ENCODE measurements at regions not wholly inside any gene's neighbourhood (a gene's known extent, or its start where the extent isn't known, plus 50 kb on each side); places are given as distances from the start of the nearest gene placed in this dataset.

- H3K4ac ChIP-seq (ENCODE audit: low read depth in 1 of 2, low read length in 2 of 2), result no peak overlapping the region
- H2BK15ac ChIP-seq (ENCODE audit: low read depth, poor library complexity, severe bottlenecking), result no peak overlapping the region
- H3K4me1 ChIP-seq (ENCODE audit: control insufficient read depth, insufficient read depth, low read depth, low read length), result no peaks in the 10 kb centered on the region
- H3K4me2 ChIP-seq (ENCODE audit: low read length, poor library complexity, severe bottlenecking), result no peak overlapping the region
- H3K79me1 ChIP-seq (replicated peaks; ENCODE audit: low read length, poor library complexity, severe bottlenecking), result no peaks in the 10 kb centered on the region
- no peak for DNase-seq
- H4K91ac ChIP-seq (ENCODE audit: low read length), result no peak overlapping the region
- no peak overlapping the region for H3K18ac ChIP-seq (ENCODE audit: low read depth in 1 of 2, low read length in 2 of 2)
- H3K23ac ChIP-seq (ENCODE audit: low read length in 2 of 2), result no peak overlapping the region
- H3K4me3 ChIP-seq (ENCODE audit: insufficient read depth in 1 of 2, low read depth in 1 of 2, low read length in 2 of 2), result no peak overlapping the region
- no peak overlapping the region for H2BK5ac ChIP-seq (ENCODE audit: low read depth, low read length, poor library complexity, severe bottlenecking)
- no peak overlapping the region for H3K14ac ChIP-seq (ENCODE audit: low read length in 2 of 2)
- no peak overlapping the region for H2BK12ac ChIP-seq (ENCODE audit: low read length in 2 of 2)
- H3K36me3 ChIP-seq (ENCODE audit: control insufficient read depth in 1 of 2, insufficient read depth in 2 of 2, low read depth in 1 of 2, low read length in 2 of 2), result no peaks in the 10 kb centered on the region
- H3K9ac ChIP-seq (ENCODE audit: low read length), result no peak overlapping the region
- H3K9me3 ChIP-seq (ENCODE audit: control insufficient read depth, low read length), result no peaks in the 10 kb centered on the region
- peaks cover 0 to 5% of the 10 kb centered on the region in 2 experiments for H3K27me3 ChIP-seq (ENCODE audit: control insufficient read depth in 1 of 2, insufficient read depth in 1 of 2, low read length in 2 of 2)
- no peak overlapping the region for H2AFZ ChIP-seq (ENCODE audit: low read depth, low read length)
- H3K27ac ChIP-seq (ENCODE audit: low read length, poor library complexity, severe bottlenecking), result no peak overlapping the region
- H4K8ac ChIP-seq (ENCODE audit: low read length), result no peak overlapping the region
- H2BK120ac ChIP-seq (ENCODE audit: low read depth, low read length), result no peak overlapping the region
- no CpG with 5 or more reads among the region's 4 CpGs for WGBS
- H2AK5ac ChIP-seq (ENCODE audit: low read length, severe bottlenecking), result no peak overlapping the region
Observed at GRCh38 chr3:65194744-65195143, 506.9 kb upstream of the ADAMTS9 start.

- Histone ChIP-seq H3K14ac (ENCODE audit: low read length in 2 of 2) (no peak overlapping the region), H3K23ac (ENCODE audit: low read length in 2 of 2) (no peak overlapping the region), H2BK120ac (ENCODE audit: low read depth, low read length) (no peak overlapping the region), H2BK15ac (ENCODE audit: low read depth, poor library complexity, severe bottlenecking) (no peak overlapping the region), H3K4ac (ENCODE audit: low read depth in 1 of 2, low read length in 2 of 2) (peak overlapping the region in 1 of 2 experiments; percentile 42), H3K27ac (ENCODE audit: low read length, poor library complexity, severe bottlenecking) (no peak overlapping the region), H4K8ac (ENCODE audit: low read length) (no peak overlapping the region), H3K36me3 (ENCODE audit: control insufficient read depth in 1 of 2, insufficient read depth in 2 of 2, low read depth in 1 of 2, low read length in 2 of 2) (no peaks in the 10 kb centered on the region), H3K18ac (ENCODE audit: low read depth in 1 of 2, low read length in 2 of 2) (no peak overlapping the region), H2AFZ (ENCODE audit: low read depth, low read length) (no peak overlapping the region), H4K91ac (ENCODE audit: low read length) (no peak overlapping the region), H3K4me3 (ENCODE audit: insufficient read depth in 1 of 2, low read depth in 1 of 2, low read length in 2 of 2) (no peak overlapping the region), H2BK5ac (ENCODE audit: low read depth, low read length, poor library complexity, severe bottlenecking) (no peak overlapping the region), H3K27me3 (ENCODE audit: control insufficient read depth in 1 of 2, insufficient read depth in 1 of 2, low read length in 2 of 2) (peaks cover 0 to 3% of the 10 kb centered on the region in 2 experiments), H3K79me1 (replicated peaks; ENCODE audit: low read length, poor library complexity, severe bottlenecking) (no peaks in the 10 kb centered on the region), H3K4me1 (ENCODE audit: control insufficient read depth, insufficient read depth, low read depth, low read length) (no peaks in the 10 kb centered on the region), H2BK12ac (ENCODE audit: low read length in 2 of 2) (no peak overlapping the region), H2AK5ac (ENCODE audit: low read length, severe bottlenecking) (no peak overlapping the region), H3K9me3 (ENCODE audit: control insufficient read depth, low read length) (no peaks in the 10 kb centered on the region), H3K4me2 (ENCODE audit: low read length, poor library complexity, severe bottlenecking) (no peak overlapping the region), H3K9ac (ENCODE audit: low read length) (no peak overlapping the region)
- no peak for DNase-seq
- 86% methylated on average over 6 of the region's 6 CpGs for WGBS
Observed at GRCh38 chr3:65194047-65194714, 506.4 kb upstream of the ADAMTS9 start.

- Histone ChIP-seq H4K8ac (ENCODE audit: low read length) (no peak overlapping the region), H2BK12ac (ENCODE audit: low read length in 2 of 2) (no peak overlapping the region), H3K4me3 (ENCODE audit: insufficient read depth in 1 of 2, low read depth in 1 of 2, low read length in 2 of 2) (no peak overlapping the region), H3K9me3 (ENCODE audit: control insufficient read depth, low read length) (no peaks in the 10 kb centered on the region), H3K36me3 (ENCODE audit: control insufficient read depth in 1 of 2, insufficient read depth in 2 of 2, low read depth in 1 of 2, low read length in 2 of 2) (no peaks in the 10 kb centered on the region), H3K14ac (ENCODE audit: low read length in 2 of 2) (no peak overlapping the region), H4K91ac (ENCODE audit: low read length) (no peak overlapping the region), H3K4ac (ENCODE audit: low read depth in 1 of 2, low read length in 2 of 2) (no peak overlapping the region), H2BK5ac (ENCODE audit: low read depth, low read length, poor library complexity, severe bottlenecking) (no peak overlapping the region), H3K27ac (ENCODE audit: low read length, poor library complexity, severe bottlenecking) (no peak overlapping the region), H3K18ac (ENCODE audit: low read depth in 1 of 2, low read length in 2 of 2) (no peak overlapping the region), H3K27me3 (ENCODE audit: control insufficient read depth in 1 of 2, insufficient read depth in 1 of 2, low read length in 2 of 2) (peaks cover 0 to 3% of the 10 kb centered on the region in 2 experiments), H3K9ac (ENCODE audit: low read length) (no peak overlapping the region), H2AFZ (ENCODE audit: low read depth, low read length) (no peak overlapping the region), H3K4me1 (ENCODE audit: control insufficient read depth, insufficient read depth, low read depth, low read length) (no peaks in the 10 kb centered on the region), H2BK120ac (ENCODE audit: low read depth, low read length) (no peak overlapping the region), H2AK5ac (ENCODE audit: low read length, severe bottlenecking) (no peak overlapping the region), H3K4me2 (ENCODE audit: low read length, poor library complexity, severe bottlenecking) (no peak overlapping the region), H3K79me1 (replicated peaks; ENCODE audit: low read length, poor library complexity, severe bottlenecking) (no peaks in the 10 kb centered on the region), H3K23ac (ENCODE audit: low read length in 2 of 2) (no peak overlapping the region), H2BK15ac (ENCODE audit: low read depth, poor library complexity, severe bottlenecking) (no peak overlapping the region)
- no peak for DNase-seq
- WGBS, result 90% methylated on average over 8 of the region's 9 CpGs
Observed at GRCh38 chr3:65193531-65193930, 505.7 kb upstream of the ADAMTS9 start.

GRCh38 chr3:65190111-65190510, 502.3 kb upstream of the ADAMTS9 start:
- H3K14ac ChIP-seq (ENCODE audit: low read length in 2 of 2), result no peak overlapping the region
- no peak for DNase-seq
- H3K27ac ChIP-seq (ENCODE audit: low read length, poor library complexity, severe bottlenecking), result no peak overlapping the region
- H3K18ac ChIP-seq (ENCODE audit: low read depth in 1 of 2, low read length in 2 of 2), result no peak overlapping the region
- H2BK15ac ChIP-seq (ENCODE audit: low read depth, poor library complexity, severe bottlenecking), result no peak overlapping the region
- no peak overlapping the region for H2BK120ac ChIP-seq (ENCODE audit: low read depth, low read length)
- no peaks in the 10 kb centered on the region for H3K4me1 ChIP-seq (ENCODE audit: control insufficient read depth, insufficient read depth, low read depth, low read length)
- H3K4me2 ChIP-seq (ENCODE audit: low read length, poor library complexity, severe bottlenecking), result no peak overlapping the region
- no peaks in the 10 kb centered on the region for H3K36me3 ChIP-seq (ENCODE audit: control insufficient read depth in 1 of 2, insufficient read depth in 2 of 2, low read depth in 1 of 2, low read length in 2 of 2)
- no peak overlapping the region for H3K23ac ChIP-seq (ENCODE audit: low read length in 2 of 2)
- 92% methylated on average over 1 of the region's 1 CpG for WGBS
- H4K91ac ChIP-seq (ENCODE audit: low read length), result no peak overlapping the region
- no peak overlapping the region for H4K8ac ChIP-seq (ENCODE audit: low read length)
- no peak overlapping the region for H3K4ac ChIP-seq (ENCODE audit: low read depth in 1 of 2, low read length in 2 of 2)
- H2BK5ac ChIP-seq (ENCODE audit: low read depth, low read length, poor library complexity, severe bottlenecking), result no peak overlapping the region
- H3K79me1 ChIP-seq (replicated peaks; ENCODE audit: low read length, poor library complexity, severe bottlenecking), result no peaks in the 10 kb centered on the region
- no peak overlapping the region for H3K4me3 ChIP-seq (ENCODE audit: insufficient read depth in 1 of 2, low read depth in 1 of 2, low read length in 2 of 2)
- H2AFZ ChIP-seq (ENCODE audit: low read depth, low read length), result no peak overlapping the region
- no peak overlapping the region for H2BK12ac ChIP-seq (ENCODE audit: low read length in 2 of 2)
- H2AK5ac ChIP-seq (ENCODE audit: low read length, severe bottlenecking), result no peak overlapping the region
- no peaks in the 10 kb centered on the region for H3K9me3 ChIP-seq (ENCODE audit: control insufficient read depth, low read length)
- H3K27me3 ChIP-seq (ENCODE audit: control insufficient read depth in 1 of 2, insufficient read depth in 1 of 2, low read length in 2 of 2), result peaks cover 0 to 12% of the 10 kb centered on the region in 2 experiments
- H3K9ac ChIP-seq (ENCODE audit: low read length), result no peak overlapping the region
